SU-DHL-6 (cell line): ENCODE measurements at regions not wholly inside any gene's neighbourhood (a gene's known extent, or its start where the extent isn't known, plus 50 kb on each side); places are given as distances from the start of the nearest gene placed in this dataset.

ENCODE experiments used
- H2AFZ ChIP-seq: fragments of 200-600 bp; sonication (generic); 2 replicates; pipeline ENCODE4 v1.6.1; 2014; ENCODE audit warnings: low read depth, mild to moderate bottlenecking, moderate library complexity, mixed read lengths, antibody characterized with exemption, low read length; ENCODE audit not compliant: severe bottlenecking
- H3F3A ChIP-seq: fragments of 200-600 bp; shearing (Covaris generic); 2 replicates; pipeline ENCODE4 v1.6.0; 2016; ENCODE audit warnings: antibody characterized with exemption, mild to moderate bottlenecking; ENCODE audit not compliant: insufficient read depth
- H3K27ac ChIP-seq: fragments of 200-600 bp; sonication (generic); 2 replicates; pipeline ENCODE4 v1.5.1; 2016; ENCODE audit warnings: low read depth, mild to moderate bottlenecking, low read length, moderate library complexity, mixed read lengths
- H3K27me3 ChIP-seq: fragments of 200-600 bp; sonication (generic), shearing (Covaris generic); 2 replicates; pipeline ENCODE4 v1.6.0; 2014; ENCODE audit warnings: mild to moderate bottlenecking, low read length
- H3K36me3 ChIP-seq: fragments of 200-600 bp; sonication (generic); 2 replicates; pipeline ENCODE4 v1.6.1; 2014; ENCODE audit warnings: mild to moderate bottlenecking, low read length, mixed read lengths
- H3K4me2 ChIP-seq: fragments of 300-600, 200-600 bp; shearing (Covaris generic), sonication (generic); 2 replicates; pipeline ENCODE4 v1.6.0; 2014; ENCODE audit warnings: low read length, low read depth, mild to moderate bottlenecking; ENCODE audit not compliant: poor library complexity, severe bottlenecking
- H3K4me3 ChIP-seq: fragments of 200-600 bp; sonication (generic); 2 replicates; pipeline ENCODE4 v1.5.1; 2014; ENCODE audit warnings: antibody characterized with exemption, low read length, mild to moderate bottlenecking, mixed read lengths; ENCODE audit not compliant: insufficient read depth, poor library complexity, severe bottlenecking
- H3K79me2 ChIP-seq: fragments of 200-600 bp; sonication (generic); 2 replicates; pipeline ENCODE4 v1.6.1; 2014; ENCODE audit warnings: mild to moderate bottlenecking, low read length, moderate library complexity; ENCODE audit not compliant: insufficient read depth
- H3K9ac ChIP-seq: fragments of 200-600 bp; sonication (generic); 2 replicates; pipeline ENCODE4 v1.7.0; 2014; ENCODE audit warnings: mild to moderate bottlenecking, low read length
- H3K9me2 ChIP-seq: fragments of 200-600 bp; sonication (generic); replicated peaks from 2 replicates; pipeline ENCODE4 v1.6.1; 2014; ENCODE audit warnings: low read length; ENCODE audit not compliant: insufficient read depth
- H3K9me3 ChIP-seq: fragments of 200-600 bp; sonication (generic); 2 replicates; pipeline ENCODE4 v1.6.1; 2014; ENCODE audit warnings: low read length, mixed read lengths; ENCODE audit not compliant: insufficient read depth
- H4K20me1 ChIP-seq: fragments of 200-600 bp; sonication (generic); 2 replicates; pipeline ENCODE4 v1.6.1; 2014; ENCODE audit warnings: low read depth, mild to moderate bottlenecking, antibody characterized with exemption, low read length, moderate library complexity, mixed read lengths
- CTCF ChIP-seq: fragments of 200-600 bp; sonication (generic); IDR thresholded peaks from one replicate; pipeline ENCODE4 v1.5.1; 2017; ENCODE audit warnings: antibody characterized with exemption, mild to moderate bottlenecking, low read length, moderate library complexity; ENCODE audit not compliant: insufficient read depth, poor library complexity, severe bottlenecking
- EZH2phosphoT487 ChIP-seq: fragments of 200-600 bp; sonication (generic), shearing (Covaris generic); conservative IDR thresholded peaks from 2 replicates; pipeline ENCODE4 v1.6.1; 2018; ENCODE audit warnings: mild to moderate bottlenecking, antibody characterized with exemption, low read length, moderate library complexity, mixed read lengths

- Histone ChIP-seq H3K27me3 (no peaks in the 10 kb centered on the region), H3K4me3 (no peak overlapping the region), H3K79me2 (no peaks in the 10 kb centered on the region), H3K9ac (no peak overlapping the region), H3K9me2 (no peaks in the 10 kb centered on the region), H3F3A (no peaks in the 10 kb centered on the region), H4K20me1 (no peaks in the 10 kb centered on the region), H2AFZ (no peak overlapping the region), H3K9me3 (no peaks in the 10 kb centered on the region), H3K27ac (no peak overlapping the region), H3K4me2 (no peak overlapping the region), H3K36me3 (no peaks in the 10 kb centered on the region)
- TF ChIP-seq CTCF (no peak), EZH2phosphoT487 (no peak)
Measured at GRCh38 chr2:151025816-151026215, 235.8 kb downstream of the RBM43 start.

- Histone ChIP-seq H3K27ac (no peak overlapping the region), H3K36me3 (no peaks in the 10 kb centered on the region), H3F3A (no peaks in the 10 kb centered on the region), H3K79me2 (no peaks in the 10 kb centered on the region), H3K9me3 (no peaks in the 10 kb centered on the region), H3K4me2 (no peak overlapping the region), H4K20me1 (no peaks in the 10 kb centered on the region), H3K9ac (no peak overlapping the region), H3K27me3 (no peaks in the 10 kb centered on the region), H3K9me2 (no peaks in the 10 kb centered on the region), H3K4me3 (no peak overlapping the region), H2AFZ (no peak overlapping the region)
- TF ChIP-seq EZH2phosphoT487 (no peak), CTCF (no peak)
Measured at GRCh38 chr2:151024696-151025251, 236.9 kb downstream of the RBM43 start.

GRCh38 chr2:151021747-151022452, 239.8 kb downstream of the RBM43 start:
- Histone ChIP-seq H3K9ac (no peak overlapping the region), H3K9me2 (no peaks in the 10 kb centered on the region), H4K20me1 (no peaks in the 10 kb centered on the region), H3K36me3 (no peaks in the 10 kb centered on the region), H3K27me3 (no peaks in the 10 kb centered on the region), H3K9me3 (no peaks in the 10 kb centered on the region), H3K27ac (no peak overlapping the region), H3K79me2 (no peaks in the 10 kb centered on the region), H2AFZ (no peak overlapping the region), H3F3A (no peaks in the 10 kb centered on the region), H3K4me2 (no peak overlapping the region), H3K4me3 (no peak overlapping the region)
- no peak for TF ChIP-seq CTCF
- TF ChIP-seq EZH2phosphoT487 = no peak
